SKM-1 (cell line): ENCODE measurements at regions not wholly inside any gene's neighbourhood (a gene's known extent, or its start where the extent isn't known, plus 50 kb on each side); places are given as distances from the start of the nearest gene placed in this dataset.

Experiments
- DNase-seq: peaks from one replicate; lab custom pipeline; 2025; ENCODE audit not compliant: unreplicated experiment; lab: John Stamatoyannopoulos, UW

- no peak for DNase-seq
Observed at GRCh38 chr7:38002689-38003088, 82.2 kb downstream of the EPDR1 start.

GRCh38 chr7:38006559-38006958 is 86.1 kb downstream of the EPDR1 start:
- no peak for DNase-seq

GRCh38 chr7:38007096-38007495 is 86.7 kb downstream of the EPDR1 start:
- no peak for DNase-seq

GRCh38 chr7:38013246-38013645 is 92.8 kb downstream of the EPDR1 start:
- DNase-seq, result no peak

- DNase-seq, result no peak
Observed at GRCh38 chr7:38016567-38016966, 96.1 kb downstream of the EPDR1 start.

- no peak for DNase-seq
Observed at GRCh38 chr7:38017320-38017719, 96.9 kb downstream of the EPDR1 start.

- no peak for DNase-seq
Observed at GRCh38 chr7:38020121-38020785, 99.8 kb downstream of the EPDR1 start.

- DNase-seq, result no peak
Observed at GRCh38 chr7:38021892-38022291, 101.5 kb downstream of the EPDR1 start.

GRCh38 chr7:38025815-38026214 is 105.4 kb downstream of the EPDR1 start:
- no peak for DNase-seq

GRCh38 chr7:38027884-38028455 is 107.5 kb downstream of the EPDR1 start:
- no peak for DNase-seq

GRCh38 chr7:38034062-38034908 is 113.8 kb downstream of the EPDR1 start:
- DNase-seq, result no peak

GRCh38 chr7:38040831-38041230 is 120.4 kb downstream of the EPDR1 start:
- DNase-seq, result no peak

- DNase-seq, result no peak
Observed at GRCh38 chr7:38049679-38050078, 128.4 kb upstream of the STARD3NL start.

GRCh38 chr7:38051311-38051710 is 126.7 kb upstream of the STARD3NL start:
- DNase-seq, result no peak

GRCh38 chr7:38051786-38052185 is 126.3 kb upstream of the STARD3NL start:
- no peak for DNase-seq

GRCh38 chr7:38052786-38053185 is 125.3 kb upstream of the STARD3NL start:
- no peak for DNase-seq

- DNase-seq, result no peak
Observed at GRCh38 chr7:38054199-38054598, 123.8 kb upstream of the STARD3NL start.

GRCh38 chr7:38057829-38058228 is 120.2 kb upstream of the STARD3NL start:
- no peak for DNase-seq

GRCh38 chr7:38060116-38060515 is 117.9 kb upstream of the STARD3NL start:
- DNase-seq, result no peak

GRCh38 chr7:38060637-38061036 is 117.4 kb upstream of the STARD3NL start:
- no peak for DNase-seq

- DNase-seq, result no peak
Observed at GRCh38 chr7:38066391-38066790, 111.7 kb upstream of the STARD3NL start.

- no peak for DNase-seq
Observed at GRCh38 chr7:38068461-38068860, 109.6 kb upstream of the STARD3NL start.
